Breast epithelium (tissue), 4 donors: ENCODE measurements at regions not wholly inside any gene's neighbourhood (a gene's known extent, or its start where the extent isn't known, plus 50 kb on each side); places are given as distances from the start of the nearest gene placed in this dataset.

ENCODE experiments used
- DNase-seq, 2 donors: peaks; one replicate each; pipeline ENCODE4 v3.0.0-alpha.2; 2019; ENCODE audit warnings: low spot score in 2 of 2
- H3K27ac ChIP-seq, 2 donors: fragments of 200-600 bp; sonication (generic) in 1 of 2; one replicate each; pipeline ENCODE4 v1.5.1; 2016 to 2019; ENCODE audit warnings: mild to moderate bottlenecking in 1 of 2
- H3K27me3 ChIP-seq, 2 donors: fragments of 200-600 bp; sonication (generic) in 1 of 2; one replicate each; pipeline versions ENCODE4 v1.5.1 to v1.6.0; 2017 to 2019; ENCODE audit warnings: control low read depth in 1 of 2, mild to moderate bottlenecking in 1 of 2
- H3K36me3 ChIP-seq: fragments of 200-600 bp; one replicate; pipeline ENCODE4 v1.5.1; 2019
- H3K4me1 ChIP-seq, 2 donors: fragments of 200-600 bp; sonication (generic); one replicate each; pipeline ENCODE4 v1.5.1; 2016 to 2019; ENCODE audit warnings: control low read depth in 1 of 2
- H3K4me3 ChIP-seq, 3 donors: fragments of 200-600 bp; sonication (generic); 1 replicate in 2 of 3; 2 replicates in 1 of 3; pipeline ENCODE4 v1.5.1; 2016 to 2019; ENCODE audit warnings: mild to moderate bottlenecking in 3 of 3, moderate library complexity in 2 of 3
- H3K9me3 ChIP-seq, 2 donors: fragments of 200-600 bp; sonication (generic) in 1 of 2; one replicate each; pipeline ENCODE4 v1.5.1; 2016 to 2019; ENCODE audit warnings: control low read depth in 1 of 2
- CTCF ChIP-seq, 3 donors: fragments of 450-650 bp; IDR thresholded peaks; one replicate each; pipeline ENCODE4 v1.5.1; 2016 to 2017; ENCODE audit warnings: antibody characterized with exemption in 3 of 3, mild to moderate bottlenecking in 3 of 3, moderate library complexity in 3 of 3
- POLR2A ChIP-seq: fragments of 450-650 bp; IDR thresholded peaks from one replicate; pipeline ENCODE4 v1.6.1; 2016; ENCODE audit warnings: antibody characterized with exemption, mild to moderate bottlenecking, moderate library complexity
- POLR2AphosphoS5 ChIP-seq, 3 donors: sonication (generic); formaldehyde crosslinking; IDR thresholded peaks; one replicate each; pipeline ENCODE4 v1.6.1; 2017; ENCODE audit warnings: antibody characterized with exemption in 3 of 3
- intact Hi-C: fragments of 100-400 bp; cut with DNase I; formaldehyde crosslinking; loops from one replicate; pipeline ENCODE4 v1.15.1; 2023; ENCODE audit warnings: low total_unique reads

DNA sequence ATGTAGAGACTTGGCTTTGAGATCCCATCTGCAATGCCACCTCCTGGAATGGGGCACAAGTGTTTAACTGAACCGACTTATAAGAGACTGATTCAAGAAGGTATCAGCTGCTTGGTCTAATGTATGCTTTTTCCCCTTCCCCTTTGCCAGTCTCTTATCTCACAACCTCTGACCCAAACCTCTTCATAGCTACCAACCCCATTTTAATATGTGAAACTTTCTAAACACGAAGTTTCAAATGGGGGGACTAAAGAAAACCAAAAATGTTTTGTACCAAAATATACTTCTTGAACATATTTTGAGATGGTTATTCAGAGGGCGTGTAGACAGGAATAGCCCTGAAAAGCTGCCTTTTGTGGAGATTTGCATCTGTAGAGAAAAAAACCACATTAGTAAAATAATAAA, 73.1 kb downstream of the OXSM start:
- Histone ChIP-seq H3K4me1 (no peaks in the 10 kb centered on the region), H3K27ac (no peak overlapping the region), H3K4me3 (no peak overlapping the region), H3K9me3 (peaks cover 0 to 7% of the 10 kb centered on the region in 2 donors), H3K27me3 (no peaks in the 10 kb centered on the region), H3K36me3 (no peaks in the 10 kb centered on the region)
- no peak for DNase-seq
- TF ChIP-seq CTCF (IDR thresholded peaks at IDR 0.05) (no peak), POLR2AphosphoS5 (IDR thresholded peaks at IDR 0.05) (no peak), POLR2A (no peak)
- intact Hi-C loops: no loop called here

- Histone ChIP-seq H3K27ac (no peak overlapping the region), H3K4me3 (no peak overlapping the region), H3K36me3 (no peaks in the 10 kb centered on the region), H3K4me1 (no peaks in the 10 kb centered on the region), H3K27me3 (no peaks in the 10 kb centered on the region), H3K9me3 (peaks cover 0 to 7% of the 10 kb centered on the region in 2 donors)
- intact Hi-C loops: no loop called here
- no peak for TF ChIP-seq POLR2AphosphoS5 (IDR thresholded peaks at IDR 0.05)
- no peak for TF ChIP-seq POLR2A
- no peak for TF ChIP-seq CTCF (IDR thresholded peaks at IDR 0.05)
- DNase-seq: no peak
Measured at GRCh38 chr3:25863416-25863959, 73.6 kb downstream of the OXSM start.

- intact Hi-C loops: no loop called here
- no peaks in the 10 kb centered on the region for H3K9me3 ChIP-seq
- no peak overlapping the region for H3K27ac ChIP-seq
- no peak for DNase-seq
- TF ChIP-seq POLR2AphosphoS5 (IDR thresholded peaks at IDR 0.05) (no peak), POLR2A (no peak), CTCF (IDR thresholded peaks at IDR 0.05) (no peak)
- no peaks in the 10 kb centered on the region for H3K4me1 ChIP-seq
- no peak overlapping the region for H3K4me3 ChIP-seq
- H3K36me3 ChIP-seq: no peaks in the 10 kb centered on the region
- H3K27me3 ChIP-seq: no peaks in the 10 kb centered on the region
Measured at GRCh38 chr3:25870452-25870851, 80.6 kb downstream of the OXSM start.

GRCh38 chr3:25872200-25872877, 82.4 kb downstream of the OXSM start:
- no peaks in the 10 kb centered on the region for H3K9me3 ChIP-seq
- H3K4me1 ChIP-seq: no peaks in the 10 kb centered on the region
- no peaks in the 10 kb centered on the region for H3K27me3 ChIP-seq
- no peak for DNase-seq
- no peak overlapping the region for H3K4me3 ChIP-seq
- no peaks in the 10 kb centered on the region for H3K36me3 ChIP-seq
- intact Hi-C loops: no loop called here
- H3K27ac ChIP-seq: no peak overlapping the region
- TF ChIP-seq POLR2AphosphoS5 (IDR thresholded peaks at IDR 0.05): no peak
- no peak for TF ChIP-seq CTCF (IDR thresholded peaks at IDR 0.05)
- no peak for TF ChIP-seq POLR2A

DNA sequence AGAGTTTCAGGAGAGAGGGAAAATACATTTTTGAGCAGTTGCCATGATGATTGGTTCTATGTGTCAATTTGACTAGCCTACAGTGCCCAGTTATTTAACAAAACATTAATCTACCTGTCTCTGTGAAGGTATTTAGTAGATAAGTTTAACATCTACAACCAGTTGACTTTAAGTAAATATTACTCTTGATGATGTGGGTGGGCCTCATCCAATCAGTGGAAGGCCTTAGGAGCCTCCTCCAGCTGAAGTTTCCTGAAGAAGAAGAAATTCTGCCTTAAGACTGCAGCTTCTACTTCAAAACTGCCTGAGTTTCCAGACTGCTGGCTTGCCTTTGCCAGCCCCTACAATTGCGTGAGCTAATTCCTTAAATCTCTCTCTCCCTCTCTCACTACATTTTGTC, 93.6 kb downstream of the OXSM start:
- Histone ChIP-seq H3K27me3 (no peaks in the 10 kb centered on the region), H3K27ac (no peak overlapping the region), H3K36me3 (no peaks in the 10 kb centered on the region), H3K4me1 (no peaks in the 10 kb centered on the region), H3K9me3 (no peaks in the 10 kb centered on the region), H3K4me3 (no peak overlapping the region)
- intact Hi-C loops: no loop called here
- DNase-seq: no peak
- no peak for TF ChIP-seq POLR2A
